Skeletal muscle tissue (tissue), 3 donors: ENCODE measurements at regions not wholly inside any gene's neighbourhood (a gene's known extent, or its start where the extent isn't known, plus 50 kb on each side); places are given as distances from the start of the nearest gene placed in this dataset.

Experiments
- H3K27ac ChIP-seq: one replicate; pipeline ENCODE4 v1.7.0; 2013; ENCODE audit warnings: mild to moderate bottlenecking, low read depth, low read length, inconsistent platforms
- H3K27me3 ChIP-seq, 3 donors: one replicate each; pipeline ENCODE4 v1.7.0; 2013; ENCODE audit warnings: low read length in 3 of 3; ENCODE audit not compliant: control insufficient read depth in 3 of 3, insufficient read depth in 3 of 3
- H3K36me3 ChIP-seq, 3 donors: one replicate each; pipeline ENCODE4 v1.7.0; 2013; ENCODE audit warnings: low read length in 3 of 3; ENCODE audit not compliant: control insufficient read depth in 3 of 3, insufficient read depth in 3 of 3
- H3K4me1 ChIP-seq, 3 donors: one replicate each; pipeline ENCODE4 v1.7.0; 2013; ENCODE audit warnings: low read length in 3 of 3, mild to moderate bottlenecking in 3 of 3; ENCODE audit not compliant: control insufficient read depth in 3 of 3, insufficient read depth in 3 of 3
- H3K4me3 ChIP-seq, 3 donors: one replicate each; pipeline ENCODE4 v1.7.0; 2013; ENCODE audit warnings: low read length in 3 of 3
- H3K9ac ChIP-seq, 3 donors: one replicate each; pipeline ENCODE4 v1.7.0; 2013; ENCODE audit warnings: low read length in 3 of 3, mild to moderate bottlenecking in 3 of 3, moderate library complexity in 2 of 3, low read depth in 1 of 3
- H3K9me3 ChIP-seq, 3 donors: one replicate each; pipeline ENCODE4 v1.7.0; 2013; ENCODE audit warnings: low read length in 3 of 3; ENCODE audit not compliant: control insufficient read depth in 3 of 3
- donor health status: Osteomylitis.

- H3K9me3 ChIP-seq, result no peaks in the 10 kb centered on the region
- H3K4me3 ChIP-seq, result no peak overlapping the region
- no peak overlapping the region for H3K27ac ChIP-seq
- no peak overlapping the region for H3K9ac ChIP-seq
- no peaks in the 10 kb centered on the region for H3K27me3 ChIP-seq
- H3K4me1 ChIP-seq, result no peaks in the 10 kb centered on the region
- H3K36me3 ChIP-seq, result no peaks in the 10 kb centered on the region
Observed at GRCh38 chr2:208642125-208642779, 235.7 kb downstream of the PTH2R start.

GRCh38 chr2:208643145-208643544 is 236.6 kb downstream of the PTH2R start:
- Histone ChIP-seq H3K27me3 (no peaks in the 10 kb centered on the region), H3K27ac (no peak overlapping the region), H3K9ac (no peak overlapping the region), H3K36me3 (no peaks in the 10 kb centered on the region), H3K4me3 (no peak overlapping the region), H3K4me1 (no peaks in the 10 kb centered on the region), H3K9me3 (no peaks in the 10 kb centered on the region)

DNA sequence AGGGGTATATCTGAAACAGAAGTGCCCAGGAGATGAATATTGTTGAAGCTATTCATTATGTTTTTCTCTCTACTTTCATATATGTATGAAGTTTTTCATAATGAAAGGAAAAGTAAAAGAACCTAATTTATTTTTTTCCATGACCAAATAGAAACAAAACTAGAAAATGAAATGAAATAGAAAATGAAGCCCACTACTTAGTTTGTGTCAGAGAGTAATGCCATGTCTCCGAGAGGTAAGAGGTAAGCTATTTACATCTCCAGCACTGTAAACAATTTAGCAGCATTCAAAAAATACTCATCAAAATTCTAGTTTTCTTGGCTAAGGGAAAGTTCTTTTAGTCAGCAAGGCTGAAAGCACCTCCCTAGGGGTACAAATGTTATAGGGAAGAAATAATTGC is 238.6 kb downstream of the PTH2R start:
- H3K9me3 ChIP-seq, result no peaks in the 10 kb centered on the region
- H3K9ac ChIP-seq, result no peak overlapping the region
- H3K36me3 ChIP-seq, result no peaks in the 10 kb centered on the region
- H3K27me3 ChIP-seq, result no peaks in the 10 kb centered on the region
- no peak overlapping the region for H3K27ac ChIP-seq
- H3K4me3 ChIP-seq, result no peak overlapping the region
- no peaks in the 10 kb centered on the region for H3K4me1 ChIP-seq

DNA sequence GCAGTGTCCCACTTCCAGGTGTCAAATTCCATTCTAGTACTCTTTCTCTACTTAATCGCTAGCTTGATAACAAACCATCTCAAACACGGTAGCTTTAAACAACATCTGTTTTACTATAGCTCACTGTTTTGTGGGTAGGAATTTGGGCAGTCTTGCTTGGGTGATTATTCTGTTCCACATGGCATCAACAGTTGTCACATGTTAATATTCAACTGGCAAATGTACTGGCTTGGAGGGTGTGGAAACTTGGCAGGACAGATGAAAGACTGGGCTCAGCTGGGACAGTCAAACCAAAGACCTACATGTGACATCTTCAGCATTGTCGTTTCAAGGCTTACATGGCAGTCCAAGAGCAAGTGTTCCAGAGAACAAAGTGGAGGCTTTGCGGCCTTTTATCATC is 241.8 kb downstream of the PTH2R start:
- Histone ChIP-seq H3K4me3 (no peak overlapping the region), H3K9ac (no peak overlapping the region), H3K27ac (no peak overlapping the region), H3K4me1 (no peaks in the 10 kb centered on the region), H3K9me3 (no peaks in the 10 kb centered on the region), H3K27me3 (no peaks in the 10 kb centered on the region), H3K36me3 (no peaks in the 10 kb centered on the region)

DNA sequence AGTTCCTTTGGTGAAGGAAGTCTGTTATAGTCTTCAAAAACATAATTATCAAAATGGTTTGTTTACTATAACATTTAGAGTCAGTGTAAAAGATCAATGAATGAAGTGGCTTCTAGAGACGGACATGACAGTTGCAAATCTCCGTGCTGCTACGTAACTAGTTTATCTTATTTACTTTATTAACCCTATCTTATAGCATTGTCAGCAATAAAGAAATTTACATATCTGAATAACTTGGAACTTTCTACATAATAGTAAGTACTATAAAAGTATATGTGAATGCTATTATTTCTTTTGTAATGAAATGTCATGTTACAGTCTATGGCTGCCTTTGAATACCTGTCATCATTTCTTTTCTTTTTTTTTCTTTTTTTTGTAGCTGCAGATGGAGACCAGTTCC is 246.8 kb downstream of the PTH2R start:
- Histone ChIP-seq H3K4me3 (no peak overlapping the region), H3K4me1 (no peaks in the 10 kb centered on the region), H3K9ac (no peak overlapping the region), H3K9me3 (no peaks in the 10 kb centered on the region), H3K36me3 (no peaks in the 10 kb centered on the region), H3K27me3 (no peaks in the 10 kb centered on the region), H3K27ac (no peak overlapping the region)

GRCh38 chr2:208654056-208654455 is 247.5 kb downstream of the PTH2R start:
- Histone ChIP-seq H3K9me3 (no peaks in the 10 kb centered on the region), H3K36me3 (no peaks in the 10 kb centered on the region), H3K27ac (no peak overlapping the region), H3K4me1 (no peaks in the 10 kb centered on the region), H3K27me3 (no peaks in the 10 kb centered on the region), H3K9ac (no peak overlapping the region), H3K4me3 (no peak overlapping the region)

DNA sequence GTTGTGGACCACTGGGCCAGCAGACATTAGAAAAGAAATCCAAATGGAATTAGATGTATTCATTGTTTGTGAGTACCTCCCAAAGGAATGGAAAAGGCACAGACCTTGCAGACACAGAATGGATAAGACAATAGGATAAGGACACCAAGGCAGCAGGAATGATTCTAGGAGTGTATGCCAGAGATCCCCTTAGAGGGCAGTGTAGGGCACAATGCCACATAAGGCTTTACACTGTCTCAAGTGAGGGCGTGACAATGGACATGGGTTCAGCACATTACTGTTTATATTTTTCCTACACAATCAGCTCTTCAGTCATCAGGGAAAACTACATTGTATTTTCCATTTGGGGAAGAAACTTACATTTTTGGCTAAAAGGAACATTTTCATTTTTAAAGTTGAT is 250.9 kb downstream of the PTH2R start:
- no peak overlapping the region for H3K4me3 ChIP-seq
- no peaks in the 10 kb centered on the region for H3K27me3 ChIP-seq
- no peaks in the 10 kb centered on the region for H3K9me3 ChIP-seq
- H3K4me1 ChIP-seq, result no peaks in the 10 kb centered on the region
- no peak overlapping the region for H3K9ac ChIP-seq
- no peaks in the 10 kb centered on the region for H3K36me3 ChIP-seq
- H3K27ac ChIP-seq, result no peak overlapping the region

GRCh38 chr2:208669394-208669793 is 262.8 kb downstream of the PTH2R start:
- Histone ChIP-seq H3K4me1 (no peaks in the 10 kb centered on the region), H3K27me3 (no peaks in the 10 kb centered on the region), H3K4me3 (no peak overlapping the region), H3K9me3 (no peaks in the 10 kb centered on the region), H3K36me3 (no peaks in the 10 kb centered on the region), H3K9ac (no peak overlapping the region), H3K27ac (no peak overlapping the region)

DNA sequence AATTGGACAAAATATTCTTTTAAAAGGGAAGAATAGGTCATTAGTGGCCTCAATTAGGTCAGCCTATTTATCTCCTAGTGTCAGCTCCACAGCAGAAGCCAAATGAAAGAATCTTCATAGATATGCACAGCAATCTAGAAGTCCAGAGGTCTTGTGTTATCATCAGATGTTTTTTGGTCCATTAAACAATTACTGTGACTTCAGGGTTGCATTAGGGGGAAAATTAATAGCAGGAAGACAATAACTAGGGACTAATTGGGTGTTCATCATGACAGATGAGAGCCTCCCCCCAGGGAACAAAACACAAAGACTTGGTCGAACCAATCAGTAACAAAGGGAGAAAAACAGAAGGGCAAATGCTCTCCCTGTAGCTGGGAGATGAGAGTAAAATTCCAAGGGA is 264.7 kb downstream of the PTH2R start:
- Histone ChIP-seq H3K36me3 (no peaks in the 10 kb centered on the region), H3K4me1 (no peaks in the 10 kb centered on the region), H3K27me3 (no peaks in the 10 kb centered on the region), H3K9me3 (no peaks in the 10 kb centered on the region), H3K9ac (no peak overlapping the region), H3K27ac (no peak overlapping the region), H3K4me3 (no peak overlapping the region)

GRCh38 chr2:208671886-208672680 is 265.5 kb downstream of the PTH2R start:
- H3K4me3 ChIP-seq, result no peak overlapping the region
- H3K9me3 ChIP-seq, result no peaks in the 10 kb centered on the region
- no peaks in the 10 kb centered on the region for H3K4me1 ChIP-seq
- H3K27ac ChIP-seq, result no peak overlapping the region
- H3K36me3 ChIP-seq, result no peaks in the 10 kb centered on the region
- no peaks in the 10 kb centered on the region for H3K27me3 ChIP-seq
- no peak overlapping the region for H3K9ac ChIP-seq
